ENCODE measurements at regions not wholly inside any gene's neighbourhood (a gene's known extent, or its start where the extent isn't known, plus 50 kb on each side); places are given as distances from the start of the nearest gene placed in this dataset.

GRCh38 chr15:70264738-70265465 lies 167.2 kb upstream of the TLE3 start:
- intact Hi-C loops (cut with DNase I), result no loop called here
- no peak overlapping the region for H3K27ac ChIP-seq
- DNase-seq (no peak), ATAC-seq (no peak)
- no peaks in the 10 kb centered on the region for H3K27me3 ChIP-seq (ENCODE audit: low read depth)
- no peak for TF ChIP-seq CTCF (IDR thresholded peaks at IDR 0.05)
- peaks cover 62% of the 10 kb centered on the region for H3K4me1 ChIP-seq
- H3K36me3 ChIP-seq, result no peaks in the 10 kb centered on the region
- no peak overlapping the region for H3K4me3 ChIP-seq
- H3K9me3 ChIP-seq, result no peaks in the 10 kb centered on the region

GRCh38 chr15:70264014-70264582 lies 166.4 kb upstream of the TLE3 start:
- intact Hi-C loops (cut with DNase I), result no loop called here
- Histone ChIP-seq H3K4me1 (peaks cover 63% of the 10 kb centered on the region), H3K27me3 (ENCODE audit: low read depth) (no peaks in the 10 kb centered on the region), H3K4me3 (no peak overlapping the region), H3K9me3 (no peaks in the 10 kb centered on the region), H3K27ac (no peak overlapping the region), H3K36me3 (no peaks in the 10 kb centered on the region)
- DNase-seq (no peak), ATAC-seq (peak; percentile 11 to 16)
- TF ChIP-seq CTCF (IDR thresholded peaks at IDR 0.05), result no peak

- H3K36me3 ChIP-seq, result no peaks in the 10 kb centered on the region
- ATAC-seq, result no peak
- H3K9me3 ChIP-seq, result no peaks in the 10 kb centered on the region
- H3K4me3 ChIP-seq, result no peak overlapping the region
- H3K4me1 ChIP-seq, result peaks cover 73% of the 10 kb centered on the region
- H3K27me3 ChIP-seq (ENCODE audit: low read depth), result no peaks in the 10 kb centered on the region
- intact Hi-C loops (cut with DNase I), result no loop called here
- no peak for DNase-seq
- TF ChIP-seq CTCF (IDR thresholded peaks at IDR 0.05), result no peak
- H3K27ac ChIP-seq, result no peak overlapping the region
Measured at GRCh38 chr15:70262591-70263274, 165.0 kb upstream of the TLE3 start.

- Histone ChIP-seq H3K36me3 (no peaks in the 10 kb centered on the region), H3K27ac (no peak overlapping the region), H3K9me3 (no peaks in the 10 kb centered on the region), H3K4me1 (peaks cover 69% of the 10 kb centered on the region), H3K4me3 (no peak overlapping the region), H3K27me3 (ENCODE audit: low read depth) (no peaks in the 10 kb centered on the region)
- TF ChIP-seq CTCF (IDR thresholded peaks at IDR 0.05), result no peak
- ATAC-seq (no peak), DNase-seq (no peak)
- intact Hi-C loops (cut with DNase I), result no loop called here
Measured at GRCh38 chr15:70262171-70262570, 164.5 kb upstream of the TLE3 start.

GRCh38 chr15:70261083-70261482 lies 163.4 kb upstream of the TLE3 start:
- H3K27ac ChIP-seq, result no peak overlapping the region
- no peaks in the 10 kb centered on the region for H3K9me3 ChIP-seq
- DNase-seq, result no peak
- no peaks in the 10 kb centered on the region for H3K27me3 ChIP-seq (ENCODE audit: low read depth)
- H3K4me1 ChIP-seq, result peaks cover 58% of the 10 kb centered on the region
- no peaks in the 10 kb centered on the region for H3K36me3 ChIP-seq
- intact Hi-C loops (cut with DNase I), result no loop called here
- H3K4me3 ChIP-seq, result no peak overlapping the region
- TF ChIP-seq CTCF (IDR thresholded peaks at IDR 0.05), result no peak
- no peak for ATAC-seq

Data from lower lobe of right lung (tissue), 2 donors.